AG20443 (cell line): ENCODE measurements at regions not wholly inside any gene's neighbourhood (a gene's known extent, or its start where the extent isn't known, plus 50 kb on each side); places are given as distances from the start of the nearest gene placed in this dataset.

ENCODE experiments used
- DNase-seq: peaks from one replicate; pipeline ENCODE4 v3.0.0; 2012; ENCODE audit warnings: low spot score, mixed read lengths

GRCh38 chr4:56206258-56206657, 181.0 kb downstream of the AASDH start:
- no peak for DNase-seq

GRCh38 chr4:56200275-56200674, 187.0 kb downstream of the AASDH start:
- DNase-seq: no peak

DNA sequence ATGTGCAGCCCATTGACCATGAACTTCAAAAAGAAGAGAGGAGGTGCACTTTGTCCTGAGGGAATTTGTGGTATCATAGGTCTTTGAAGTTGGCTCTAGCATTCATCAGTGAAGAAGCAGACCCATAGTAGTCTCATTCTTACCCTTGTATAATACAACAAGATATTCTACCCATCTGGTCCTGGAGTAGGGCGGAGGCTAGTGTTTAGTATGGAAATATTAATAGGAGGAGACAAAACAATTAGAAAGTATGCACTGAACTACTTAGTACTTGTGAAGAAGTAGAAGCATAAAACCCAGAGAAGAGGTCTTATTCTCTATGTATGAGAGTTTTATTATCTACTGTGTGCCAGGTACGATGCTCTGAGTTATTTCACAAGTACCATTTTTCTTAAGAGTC, 189.0 kb downstream of the AASDH start:
- DNase-seq: no peak

DNA sequence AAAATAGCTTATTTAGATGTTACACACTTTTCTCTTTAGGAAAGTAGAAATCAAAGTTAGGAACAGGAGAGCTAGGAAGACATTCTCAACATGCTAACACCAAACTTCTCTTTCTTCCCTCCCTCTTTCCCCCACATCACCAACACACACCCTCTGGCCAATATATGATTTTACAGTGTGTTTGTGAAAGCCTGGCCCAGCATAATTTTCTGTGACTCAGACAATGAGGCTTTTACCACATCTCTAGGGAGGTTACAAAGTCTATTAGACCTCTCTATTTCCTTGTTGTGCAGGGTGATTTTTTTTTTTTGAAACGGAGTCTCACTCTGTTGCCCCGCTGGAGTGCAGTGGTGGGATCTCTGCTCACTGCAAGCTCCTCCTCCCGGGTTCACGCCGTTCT, 189.9 kb downstream of the AASDH start:
- no peak for DNase-seq

- DNase-seq: no peak
Measured at GRCh38 chr4:56195025-56195424, 192.3 kb downstream of the AASDH start.

DNA sequence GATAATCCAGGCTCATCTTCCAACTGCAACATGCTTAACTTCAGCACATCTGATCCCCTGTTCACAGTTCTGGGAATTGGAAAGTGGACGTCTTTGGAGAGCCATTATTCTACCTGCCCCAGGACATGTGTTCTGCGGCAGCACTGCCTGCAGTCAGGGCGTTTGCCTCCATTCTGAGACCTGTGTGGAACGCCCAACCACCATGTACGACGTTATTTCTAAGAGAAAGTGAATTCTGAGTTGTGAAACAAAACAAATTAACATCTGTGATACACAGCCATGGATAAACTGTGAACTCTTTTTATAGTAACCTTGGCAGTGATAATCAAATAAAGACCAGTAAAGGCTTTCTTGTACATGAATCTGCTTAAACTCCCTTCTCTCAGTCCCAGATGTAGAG, 195.8 kb downstream of the AASDH start:
- no peak for DNase-seq

DNA sequence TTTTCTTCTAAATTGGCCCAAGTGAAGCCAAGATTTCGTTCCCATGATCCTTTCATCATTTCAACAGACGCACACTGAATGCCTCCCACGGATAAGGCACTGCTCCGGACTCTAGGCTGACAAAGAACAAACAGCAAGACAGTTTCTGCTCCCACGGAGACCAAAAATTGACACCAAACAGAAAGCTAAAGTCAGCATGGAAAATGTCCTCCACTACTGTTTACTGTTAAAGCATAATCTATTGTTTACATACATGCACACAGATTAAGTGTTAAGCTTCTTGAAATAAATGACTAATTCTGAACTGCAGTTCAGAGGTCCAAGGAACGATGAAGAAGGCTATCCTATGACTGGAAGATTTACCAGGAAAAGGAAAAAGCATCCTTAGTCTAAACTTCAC, 199.6 kb downstream of the AASDH start:
- no peak for DNase-seq

GRCh38 chr4:56186808-56187523, 200.3 kb downstream of the AASDH start:
- DNase-seq: no peak

DNA sequence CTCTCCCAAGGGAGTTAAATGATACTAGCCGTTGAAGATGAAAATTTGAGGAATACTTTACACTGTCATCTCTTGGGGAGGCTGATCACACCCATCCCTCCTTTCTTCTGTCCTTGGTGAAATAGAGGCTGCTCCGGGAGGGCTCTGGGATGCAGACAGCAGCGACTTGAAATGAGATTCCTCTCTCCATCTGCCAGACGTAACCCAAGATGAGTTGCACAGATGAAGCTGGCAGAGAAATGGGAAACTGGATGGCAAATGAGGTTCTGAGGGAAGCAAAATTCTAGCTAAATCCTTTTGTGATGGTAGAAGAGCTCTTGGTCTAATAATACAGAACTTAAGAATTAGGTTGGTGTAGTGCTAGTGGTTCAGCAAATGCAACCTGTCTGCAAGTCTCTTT, 201.4 kb downstream of the AASDH start:
- no peak for DNase-seq

DNA sequence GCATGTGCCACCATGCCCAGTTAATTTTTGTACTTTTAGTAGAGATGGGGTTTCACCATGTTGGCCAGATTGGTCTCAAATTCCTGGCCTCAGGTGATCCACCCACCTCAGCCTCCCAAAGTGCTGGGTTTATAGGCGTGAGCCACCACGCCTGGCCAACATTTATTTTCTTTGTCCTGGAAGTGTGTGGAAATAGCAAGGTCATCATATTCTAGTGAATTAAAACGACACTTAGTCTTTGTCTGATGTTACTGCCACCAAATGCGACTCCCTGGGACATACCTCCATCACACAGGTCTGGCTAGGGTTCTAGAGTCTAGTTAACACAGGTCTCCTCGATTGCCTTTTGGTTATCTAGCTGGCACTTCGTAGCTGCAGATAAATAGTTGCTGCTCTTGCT, 203.1 kb downstream of the AASDH start:
- DNase-seq: no peak

GRCh38 chr4:56183344-56183959, 203.8 kb downstream of the AASDH start:
- DNase-seq: no peak

- no peak for DNase-seq
Measured at GRCh38 chr4:56182356-56182755, 204.9 kb downstream of the AASDH start.

GRCh38 chr4:56181140-56181953, 205.9 kb downstream of the AASDH start:
- no peak for DNase-seq

GRCh38 chr4:56169061-56169460, 218.2 kb downstream of the AASDH start:
- no peak for DNase-seq

GRCh38 chr4:56164907-56165306, 216.2 kb downstream of the CEP135 start:
- DNase-seq: no peak

DNA sequence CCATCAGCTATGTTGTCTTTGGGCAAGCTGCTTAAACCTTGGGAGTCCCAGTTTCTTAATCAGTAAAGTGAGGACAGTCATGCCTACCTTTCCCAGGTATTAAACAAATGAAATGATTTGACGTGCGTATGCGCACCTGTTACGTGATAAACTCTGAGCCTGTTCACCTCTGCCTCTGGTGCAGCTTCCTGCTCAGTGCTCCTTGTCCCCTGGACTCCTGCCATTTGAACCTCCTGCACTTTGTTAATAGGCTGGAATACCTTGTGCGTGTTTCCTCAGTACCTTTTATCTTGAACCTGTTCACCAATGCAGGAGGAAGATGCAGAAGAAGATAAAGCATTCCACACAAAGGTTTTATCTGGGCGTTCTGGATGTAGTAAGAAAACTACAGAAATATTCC, 211.9 kb downstream of the CEP135 start:
- DNase-seq: no peak

- no peak for DNase-seq
Measured at GRCh38 chr4:56158483-56158882, 209.7 kb downstream of the CEP135 start.

- no peak for DNase-seq
Measured at GRCh38 chr4:56156141-56156540, 207.4 kb downstream of the CEP135 start.

GRCh38 chr4:56155432-56155831, 206.7 kb downstream of the CEP135 start:
- DNase-seq: no peak

DNA sequence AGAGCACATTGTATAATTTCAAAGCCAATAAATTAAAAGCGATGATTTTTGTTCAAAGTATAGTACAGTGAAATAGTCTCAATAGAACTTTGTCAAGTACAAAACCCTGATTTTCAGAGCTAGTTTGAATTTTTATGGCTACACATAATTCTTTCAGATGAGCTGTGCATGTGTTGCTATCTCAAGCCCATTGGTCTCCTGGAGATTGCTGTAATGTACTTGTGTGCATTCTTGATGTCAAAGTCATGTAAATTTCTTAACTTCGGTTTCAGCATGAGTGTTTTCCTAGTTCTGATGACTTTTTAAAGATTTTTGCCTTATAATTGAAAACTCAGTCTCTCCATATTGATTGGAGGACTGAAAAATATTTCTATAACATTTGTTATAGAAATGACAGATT, 200.8 kb downstream of the CEP135 start:
- DNase-seq: no peak

GRCh38 chr4:56148428-56148827, 199.7 kb downstream of the CEP135 start:
- no peak for DNase-seq

GRCh38 chr4:56147371-56147770, 198.6 kb downstream of the CEP135 start:
- DNase-seq: no peak

GRCh38 chr4:56146956-56147355, 198.2 kb downstream of the CEP135 start:
- no peak for DNase-seq
